OCI-LY1 (cell line): ENCODE measurements at regions not wholly inside any gene's neighbourhood (a gene's known extent, or its start where the extent isn't known, plus 50 kb on each side); places are given as distances from the start of the nearest gene placed in this dataset.

ENCODE experiments used
- H2AFZ ChIP-seq: fragments of 200-600 bp; sonication (generic), shearing (Covaris generic); 2 replicates; pipeline ENCODE4 v1.6.0; 2014; ENCODE audit warnings: antibody characterized with exemption, mild to moderate bottlenecking, low read length
- H3F3A ChIP-seq: fragments of 200-600 bp; sonication (generic), shearing (Covaris generic); 2 replicates; pipeline ENCODE4 v1.6.0; 2014; ENCODE audit warnings: mild to moderate bottlenecking, antibody characterized with exemption, low read length, moderate library complexity; ENCODE audit not compliant: insufficient read depth
- H3K27ac ChIP-seq: fragments of 200-600 bp; sonication (generic); 2 replicates; pipeline ENCODE4 v1.5.1; 2014; ENCODE audit warnings: low read length, mixed run types, mild to moderate bottlenecking, low read depth; ENCODE audit not compliant: poor library complexity, severe bottlenecking
- H3K27me3 ChIP-seq: fragments of 200-600 bp; sonication (generic); 2 replicates; pipeline ENCODE4 v1.6.0; 2014; ENCODE audit warnings: antibody characterized with exemption, mild to moderate bottlenecking, low read length, moderate library complexity; ENCODE audit not compliant: insufficient read depth
- H3K36me3 ChIP-seq: fragments of 200-600 bp; sonication (generic); 2 replicates; pipeline ENCODE4 v1.6.1; 2014; ENCODE audit warnings: mild to moderate bottlenecking, antibody characterized with exemption, low read length, moderate library complexity, mixed read lengths; ENCODE audit not compliant: insufficient read depth
- H3K4me1 ChIP-seq: fragments of 200-600 bp; sonication (generic); 2 replicates; pipeline ENCODE4 v1.5.1; 2014; ENCODE audit warnings: mild to moderate bottlenecking, low read length, moderate library complexity; ENCODE audit not compliant: insufficient read depth, severe bottlenecking
- H3K4me2 ChIP-seq: fragments of 200-600 bp; sonication (generic), shearing (Covaris generic); 2 replicates; pipeline ENCODE4 v1.6.1; 2014; ENCODE audit warnings: low read length
- H3K4me3 ChIP-seq: fragments of 200-600 bp; sonication (generic); 2 replicates; pipeline ENCODE4 v1.5.1; 2014; ENCODE audit warnings: low read length, low read depth, mild to moderate bottlenecking, mixed read lengths; ENCODE audit not compliant: poor library complexity, severe bottlenecking
- H3K79me2 ChIP-seq: fragments of 200-600 bp; shearing (Covaris generic); 2 replicates; pipeline ENCODE4 v1.6.1; 2016; ENCODE audit warnings: mixed run types, low read length, mixed read lengths; ENCODE audit not compliant: insufficient read depth
- H3K9ac ChIP-seq: fragments of 200-600 bp; sonication (generic), shearing (Covaris generic); 2 replicates; pipeline ENCODE4 v1.6.1; 2014; ENCODE audit warnings: mild to moderate bottlenecking, low read length, mixed read lengths
- H3K9me2 ChIP-seq: fragments of 200-600 bp; sonication (generic), shearing (Covaris generic); 2 replicates; pipeline ENCODE4 v1.6.1; 2014; ENCODE audit warnings: low read depth, mild to moderate bottlenecking, low read length, mixed read lengths
- H3K9me3 ChIP-seq: fragments of 200-600 bp; shearing (Covaris generic); 2 replicates; pipeline ENCODE4 v1.6.1; 2014; ENCODE audit warnings: low read length, mixed read lengths
- H4K20me1 ChIP-seq: fragments of 200-600 bp; sonication (generic), shearing (Covaris generic); 2 replicates; pipeline ENCODE4 v1.6.0; 2016; ENCODE audit warnings: mild to moderate bottlenecking, low read length; ENCODE audit not compliant: insufficient read depth
- CTCF ChIP-seq: fragments of 200-600 bp; sonication (generic), shearing (Covaris generic); IDR thresholded peaks from 2 replicates; pipeline ENCODE4 v1.5.1; 2017; ENCODE audit warnings: mild to moderate bottlenecking, antibody characterized with exemption, low read length, moderate library complexity, mixed read lengths
- EZH2 ChIP-seq: fragments of 200-600 bp; sonication (generic), shearing (Covaris generic); IDR thresholded peaks from 2 replicates; pipeline ENCODE4 v1.8.0; 2017; ENCODE audit warnings: borderline replicate concordance, mixed run types, mild to moderate bottlenecking, antibody characterized with exemption, low read length, moderate library complexity, mixed read lengths

GRCh38 chr4:108532187-108532586, 88.2 kb upstream of the RPL34 start:
- Histone ChIP-seq H3K36me3 (no peaks in the 10 kb centered on the region), H3K4me3 (no peak overlapping the region), H3K9ac (no peak overlapping the region), H3K79me2 (no peaks in the 10 kb centered on the region), H2AFZ (no peak overlapping the region), H3K27me3 (no peaks in the 10 kb centered on the region), H3K4me2 (no peak overlapping the region), H3K4me1 (no peaks in the 10 kb centered on the region), H4K20me1 (no peaks in the 10 kb centered on the region), H3F3A (no peaks in the 10 kb centered on the region), H3K9me3 (no peaks in the 10 kb centered on the region), H3K9me2 (no peaks in the 10 kb centered on the region), H3K27ac (no peak overlapping the region)
- TF ChIP-seq CTCF, result no peak
- TF ChIP-seq EZH2, result no peak

- H3K9ac ChIP-seq, result no peak overlapping the region
- H3K9me3 ChIP-seq, result no peaks in the 10 kb centered on the region
- no peak overlapping the region for H3K27ac ChIP-seq
- H4K20me1 ChIP-seq, result no peaks in the 10 kb centered on the region
- H3F3A ChIP-seq, result no peaks in the 10 kb centered on the region
- H3K4me2 ChIP-seq, result no peak overlapping the region
- H2AFZ ChIP-seq, result no peak overlapping the region
- no peaks in the 10 kb centered on the region for H3K79me2 ChIP-seq
- no peaks in the 10 kb centered on the region for H3K36me3 ChIP-seq
- H3K9me2 ChIP-seq, result no peaks in the 10 kb centered on the region
- H3K4me1 ChIP-seq, result no peaks in the 10 kb centered on the region
- no peaks in the 10 kb centered on the region for H3K27me3 ChIP-seq
- TF ChIP-seq CTCF (no peak), EZH2 (no peak)
- H3K4me3 ChIP-seq, result no peak overlapping the region
Measured at GRCh38 chr4:108531461-108531860, 88.9 kb upstream of the RPL34 start.

- H3F3A ChIP-seq, result no peaks in the 10 kb centered on the region
Measured at GRCh38 chr4:108529984-108530905, 90.1 kb upstream of the RPL34 start.

More at GRCh38 chr4:108529984-108530905, 90.1 kb upstream of the RPL34 start:
- Histone ChIP-seq H3K27ac (no peak overlapping the region), H3K9ac (no peak overlapping the region), H4K20me1 (no peaks in the 10 kb centered on the region), H3K9me2 (no peaks in the 10 kb centered on the region), H3K36me3 (no peaks in the 10 kb centered on the region), H3K4me2 (no peak overlapping the region), H3K4me3 (no peak overlapping the region), H3K9me3 (no peaks in the 10 kb centered on the region), H3K79me2 (no peaks in the 10 kb centered on the region), H3K27me3 (no peaks in the 10 kb centered on the region), H2AFZ (no peak overlapping the region), H3K4me1 (no peaks in the 10 kb centered on the region)
- no peak for TF ChIP-seq EZH2
- TF ChIP-seq CTCF, result no peak
